HL-60 (cell line): ENCODE measurements at regions not wholly inside any gene's neighbourhood (a gene's known extent, or its start where the extent isn't known, plus 50 kb on each side); places are given as distances from the start of the nearest gene placed in this dataset.

Experiments
- DNase-seq, 2 experiments: peaks; one replicate each; pipeline ENCODE4 v3.0.0-alpha.2; 2010 to 2020; ENCODE audit warnings: low read depth in 1 of 2, low spot score in 1 of 2
- H3K27ac ChIP-seq: fragments of 250-450 bp; sonication (Bioruptor Pico); replicated peaks from 2 replicates; pipeline ENCODE4 v1.5.1; 2020; ENCODE audit warnings: mild to moderate bottlenecking, moderate library complexity
- H3K27me3 ChIP-seq: fragments of 250-450 bp; sonication (Bioruptor Pico); 2 replicates; pipeline ENCODE4 v1.5.1; 2021; ENCODE audit warnings: mild to moderate bottlenecking, moderate library complexity; ENCODE audit not compliant: insufficient read depth, poor library complexity, severe bottlenecking
- H3K4me3 ChIP-seq: replicated peaks from 2 replicates; pipeline ENCODE4 v1.5.1; 2011; ENCODE audit warnings: mild to moderate bottlenecking, control low read depth, low read length; ENCODE audit not compliant: insufficient read depth
- CTCF ChIP-seq: IDR thresholded peaks from one replicate; pipeline ENCODE4 v1.5.1; 2011; ENCODE audit warnings: low read length, control low read depth, inconsistent platforms; ENCODE audit not compliant: insufficient read depth
- GABPA ChIP-seq: IDR thresholded peaks from 2 replicates; pipeline ENCODE4 v1.6.1; 2012; ENCODE audit warnings: low read depth
- POLR2AphosphoS5 ChIP-seq: IDR thresholded peaks from 2 replicates; pipeline ENCODE4 v1.6.1; 2012; ENCODE audit warnings: low read depth
- SPI1 ChIP-seq: IDR thresholded peaks from 2 replicates; pipeline ENCODE4 v1.6.1; 2012; ENCODE audit warnings: low read depth, mild to moderate bottlenecking, borderline replicate concordance
- TF ChIP-seq, protein P1 (sequence below): IDR thresholded peaks from 2 replicates; pipeline ENCODE4 v1.6.1; 2012; ENCODE audit warnings: low read depth; ENCODE audit not compliant: insufficient replicate concordance

- Histone ChIP-seq H3K27me3 (no peaks in the 10 kb centered on the region), H3K27ac (no peak overlapping the region), H3K4me3 (no peak overlapping the region)
- TF ChIP-seq POLR2AphosphoS5 (no peak), GABPA (no peak), CTCF (no peak), SPI1 (no peak)
- TF ChIP-seq, protein P1, sequence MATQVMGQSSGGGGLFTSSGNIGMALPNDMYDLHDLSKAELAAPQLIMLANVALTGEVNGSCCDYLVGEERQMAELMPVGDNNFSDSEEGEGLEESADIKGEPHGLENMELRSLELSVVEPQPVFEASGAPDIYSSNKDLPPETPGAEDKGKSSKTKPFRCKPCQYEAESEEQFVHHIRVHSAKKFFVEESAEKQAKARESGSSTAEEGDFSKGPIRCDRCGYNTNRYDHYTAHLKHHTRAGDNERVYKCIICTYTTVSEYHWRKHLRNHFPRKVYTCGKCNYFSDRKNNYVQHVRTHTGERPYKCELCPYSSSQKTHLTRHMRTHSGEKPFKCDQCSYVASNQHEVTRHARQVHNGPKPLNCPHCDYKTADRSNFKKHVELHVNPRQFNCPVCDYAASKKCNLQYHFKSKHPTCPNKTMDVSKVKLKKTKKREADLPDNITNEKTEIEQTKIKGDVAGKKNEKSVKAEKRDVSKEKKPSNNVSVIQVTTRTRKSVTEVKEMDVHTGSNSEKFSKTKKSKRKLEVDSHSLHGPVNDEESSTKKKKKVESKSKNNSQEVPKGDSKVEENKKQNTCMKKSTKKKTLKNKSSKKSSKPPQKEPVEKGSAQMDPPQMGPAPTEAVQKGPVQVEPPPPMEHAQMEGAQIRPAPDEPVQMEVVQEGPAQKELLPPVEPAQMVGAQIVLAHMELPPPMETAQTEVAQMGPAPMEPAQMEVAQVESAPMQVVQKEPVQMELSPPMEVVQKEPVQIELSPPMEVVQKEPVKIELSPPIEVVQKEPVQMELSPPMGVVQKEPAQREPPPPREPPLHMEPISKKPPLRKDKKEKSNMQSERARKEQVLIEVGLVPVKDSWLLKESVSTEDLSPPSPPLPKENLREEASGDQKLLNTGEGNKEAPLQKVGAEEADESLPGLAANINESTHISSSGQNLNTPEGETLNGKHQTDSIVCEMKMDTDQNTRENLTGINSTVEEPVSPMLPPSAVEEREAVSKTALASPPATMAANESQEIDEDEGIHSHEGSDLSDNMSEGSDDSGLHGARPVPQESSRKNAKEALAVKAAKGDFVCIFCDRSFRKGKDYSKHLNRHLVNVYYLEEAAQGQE, result no peak
- no peak for DNase-seq
These were observed 107.7 kb upstream of the SLC38A2 start for GRCh38 chr12:46480316-46480715.

DNA sequence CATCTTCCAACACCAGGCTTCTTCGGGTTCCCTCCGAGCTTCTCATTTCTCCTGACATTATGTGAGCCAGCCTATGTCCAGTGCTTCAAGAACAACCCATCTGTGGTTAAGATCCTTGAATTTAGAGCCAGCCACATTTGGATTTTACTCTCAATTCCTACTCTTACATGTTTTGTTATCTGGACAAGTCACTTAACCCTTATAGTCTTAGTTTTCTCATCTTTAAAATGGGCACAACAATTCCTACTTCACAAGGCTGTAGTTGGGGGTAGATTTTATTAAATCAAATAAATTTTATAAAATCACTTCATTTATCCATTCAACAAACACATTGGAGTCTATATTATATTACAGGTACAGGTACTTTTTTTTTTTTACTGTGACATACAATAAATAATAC lies 105.5 kb upstream of the SLC38A2 start:
- H3K4me3 ChIP-seq, result no peak overlapping the region
- DNase-seq, result no peak
- no peak overlapping the region for H3K27ac ChIP-seq
- H3K27me3 ChIP-seq, result no peaks in the 10 kb centered on the region
- no peak for TF ChIP-seq POLR2AphosphoS5
- TF ChIP-seq, protein P1, result no peak
- TF ChIP-seq GABPA, result no peak
- TF ChIP-seq CTCF, result no peak
- TF ChIP-seq SPI1, result no peak

- Histone ChIP-seq H3K4me3 (no peak overlapping the region), H3K27ac (no peak overlapping the region), H3K27me3 (no peaks in the 10 kb centered on the region)
- TF ChIP-seq, protein P1, result no peak
- DNase-seq, result no peak
These were observed 105.0 kb upstream of the SLC38A2 start for GRCh38 chr12:46477541-46477940.
